ENCODE measurements at regions not wholly inside any gene's neighbourhood (a gene's known extent, or its start where the extent isn't known, plus 50 kb on each side); places are given as distances from the start of the nearest gene placed in this dataset.
"Not testable (repeated sequence)": the region's sequence is repeated elsewhere in the genome, so short reads cannot be mapped to it uniquely, and the experiment has no call there.

DNA sequence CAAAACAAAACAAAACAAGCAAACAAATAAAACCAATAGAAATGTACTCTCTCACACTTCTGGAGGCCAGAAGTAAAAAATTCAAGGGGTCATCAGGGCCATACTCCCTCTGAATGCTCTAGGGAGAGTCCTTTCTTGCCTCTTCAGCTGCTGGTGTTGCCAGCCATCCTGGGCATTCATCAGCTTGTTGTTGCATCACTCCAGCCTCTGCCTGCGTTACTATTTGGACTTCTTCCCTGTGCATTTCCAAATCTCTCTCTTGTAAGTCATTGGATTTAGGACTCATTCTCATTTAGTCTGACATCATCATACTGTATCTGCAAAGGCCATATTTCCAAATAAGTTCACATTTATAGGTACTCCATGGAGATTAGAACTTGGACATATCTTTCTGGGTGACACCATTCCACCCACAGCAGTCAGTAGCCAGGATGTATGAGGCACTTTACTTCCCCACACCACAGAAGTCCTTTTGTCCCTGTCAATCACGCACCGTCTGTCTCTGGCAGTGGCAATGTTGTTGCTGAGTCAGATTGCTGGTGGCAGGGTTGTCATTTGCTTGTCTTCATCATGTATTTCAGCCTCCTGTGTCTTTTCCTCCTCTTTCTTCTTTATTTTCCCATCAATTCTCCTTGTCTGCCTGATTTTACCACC lies 151.0 kb upstream of the KCNJ6 start:
- Mint-ChIP-seq H3K9me3 (no peaks in the 10 kb centered on the region), H3K27me3 (ENCODE audit: low read depth) (no peaks in the 10 kb centered on the region), H3K4me3 (no peak overlapping the region), H3K4me1 (ENCODE audit: low read depth) (no peaks in the 10 kb centered on the region), H3K36me3 (ENCODE audit: low read depth) (no peaks in the 10 kb centered on the region), H3K27ac (no peak overlapping the region)
- DNase-seq (ENCODE audit: low spot score) = no peak

DNA sequence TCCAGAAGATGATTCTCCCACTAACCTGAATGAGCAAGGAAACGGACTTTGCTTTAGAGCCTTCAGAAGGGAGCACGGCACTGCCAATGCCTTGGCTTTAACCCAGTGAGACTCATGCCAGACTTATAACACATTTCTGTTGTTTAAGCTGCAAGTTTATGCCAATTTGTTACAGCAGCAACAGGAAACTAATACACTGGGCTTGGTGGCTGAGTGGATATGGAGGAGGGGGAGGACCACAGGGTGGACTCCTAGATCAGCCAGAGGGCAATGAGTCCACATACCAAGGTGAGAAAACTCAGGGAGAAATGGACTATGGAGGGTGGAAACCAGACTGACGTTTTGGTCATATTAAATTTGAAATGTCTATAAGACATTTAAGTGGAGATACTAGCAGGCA lies 156.2 kb upstream of the KCNJ6 start:
- DNase-seq (ENCODE audit: low spot score) = no peak
- Mint-ChIP-seq H3K4me3 (no peak overlapping the region), H3K36me3 (ENCODE audit: low read depth) (no peaks in the 10 kb centered on the region), H3K27me3 (ENCODE audit: low read depth) (no peaks in the 10 kb centered on the region), H3K4me1 (ENCODE audit: low read depth) (no peaks in the 10 kb centered on the region), H3K9me3 (no peaks in the 10 kb centered on the region), H3K27ac (no peak overlapping the region)

DNA sequence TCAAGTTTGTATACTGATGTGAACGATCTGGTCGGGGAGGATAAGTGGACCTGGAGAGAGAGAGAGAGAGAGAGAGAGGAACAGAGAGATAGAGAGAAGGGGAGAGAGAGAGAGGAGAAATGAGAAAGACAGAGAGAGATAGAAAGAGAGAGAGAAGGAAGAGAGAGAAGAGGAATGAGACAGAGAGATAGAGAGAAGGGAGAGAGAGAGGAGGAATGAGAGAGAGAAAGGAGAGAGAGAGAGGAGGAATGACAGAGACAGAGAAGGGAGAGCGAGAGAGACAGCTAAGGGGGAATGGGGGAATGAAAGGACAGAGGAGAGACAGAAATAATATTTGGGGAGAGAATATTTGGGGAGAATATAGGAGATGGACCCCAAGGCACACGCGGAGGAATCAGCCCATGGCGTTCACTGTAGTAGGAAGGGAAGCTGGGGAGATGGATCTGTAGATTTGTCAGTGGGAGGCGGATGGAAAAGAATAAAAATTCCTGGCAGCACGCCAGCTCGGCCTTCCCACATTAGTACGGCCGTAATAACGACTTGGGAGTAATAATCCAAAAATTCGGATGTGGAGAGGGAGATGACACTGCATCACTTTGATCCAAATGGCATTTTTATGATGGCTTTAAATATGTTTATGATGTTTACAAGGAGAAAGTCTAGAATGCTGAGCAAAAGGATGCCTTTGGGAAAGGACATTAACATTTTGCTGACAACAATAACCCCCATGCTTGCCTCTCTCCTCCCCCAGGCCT lies 159.8 kb upstream of the KCNJ6 start:
- DNase-seq (ENCODE audit: low spot score) = no peak
- H3K36me3 Mint-ChIP-seq (ENCODE audit: low read depth) = no peaks in the 10 kb centered on the region
- no peaks in the 10 kb centered on the region for H3K4me1 Mint-ChIP-seq (ENCODE audit: low read depth)
- no peaks in the 10 kb centered on the region for H3K9me3 Mint-ChIP-seq
- H3K4me3 Mint-ChIP-seq = no peak overlapping the region
- H3K27ac Mint-ChIP-seq = no peak overlapping the region
- H3K27me3 Mint-ChIP-seq (ENCODE audit: low read depth) = no peaks in the 10 kb centered on the region

DNA sequence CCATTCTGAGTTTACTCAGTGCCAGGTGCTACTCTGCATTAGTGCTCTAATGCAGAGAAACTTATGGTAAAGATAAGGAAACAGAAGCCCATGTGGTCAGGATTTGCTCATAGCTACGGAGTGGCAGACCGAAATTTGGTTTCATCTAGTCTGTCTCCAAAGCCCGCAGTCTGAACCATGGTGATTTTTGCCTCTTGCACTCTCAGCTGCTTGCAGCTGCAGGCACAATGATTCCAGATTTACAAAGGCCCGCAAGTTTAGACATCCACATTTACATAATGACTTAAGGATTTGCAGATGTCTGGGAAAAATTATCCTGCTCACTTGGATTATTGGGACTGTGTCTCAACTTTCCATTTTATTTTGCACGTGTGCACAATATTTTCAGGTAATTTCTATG lies 161.3 kb upstream of the KCNJ6 start:
- Mint-ChIP-seq H3K36me3 (ENCODE audit: low read depth) (no peaks in the 10 kb centered on the region), H3K4me1 (ENCODE audit: low read depth) (no peaks in the 10 kb centered on the region), H3K4me3 (no peak overlapping the region), H3K27ac (no peak overlapping the region), H3K27me3 (ENCODE audit: low read depth) (no peaks in the 10 kb centered on the region), H3K9me3 (no peaks in the 10 kb centered on the region)
- no peak for DNase-seq (ENCODE audit: low spot score)

DNA sequence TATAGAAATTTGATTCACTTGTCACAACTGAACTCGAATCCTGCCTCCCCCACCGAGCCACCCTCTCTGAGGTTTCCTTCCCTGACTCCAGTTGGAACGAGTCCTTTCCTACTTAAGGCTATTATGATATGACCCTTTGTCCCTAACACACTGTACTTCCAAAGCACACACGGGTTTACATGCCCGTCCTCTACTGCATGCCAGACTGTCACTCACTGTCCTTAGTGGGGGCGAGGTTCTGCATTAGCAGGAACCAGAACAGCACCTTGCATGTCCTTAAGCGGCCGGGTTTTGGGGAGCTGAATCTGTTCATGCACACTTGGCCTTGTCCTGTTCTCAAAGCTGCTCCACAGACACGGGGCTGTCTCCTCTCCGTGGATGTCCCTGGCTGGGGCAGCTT lies 164.6 kb upstream of the KCNJ6 start:
- no peaks in the 10 kb centered on the region for H3K4me1 Mint-ChIP-seq (ENCODE audit: low read depth)
- H3K27me3 Mint-ChIP-seq (ENCODE audit: low read depth) = no peaks in the 10 kb centered on the region
- no peaks in the 10 kb centered on the region for H3K9me3 Mint-ChIP-seq
- no peaks in the 10 kb centered on the region for H3K36me3 Mint-ChIP-seq (ENCODE audit: low read depth)
- no peak overlapping the region for H3K27ac Mint-ChIP-seq
- H3K4me3 Mint-ChIP-seq = no peak overlapping the region
- no peak for DNase-seq (ENCODE audit: low spot score)

DNA sequence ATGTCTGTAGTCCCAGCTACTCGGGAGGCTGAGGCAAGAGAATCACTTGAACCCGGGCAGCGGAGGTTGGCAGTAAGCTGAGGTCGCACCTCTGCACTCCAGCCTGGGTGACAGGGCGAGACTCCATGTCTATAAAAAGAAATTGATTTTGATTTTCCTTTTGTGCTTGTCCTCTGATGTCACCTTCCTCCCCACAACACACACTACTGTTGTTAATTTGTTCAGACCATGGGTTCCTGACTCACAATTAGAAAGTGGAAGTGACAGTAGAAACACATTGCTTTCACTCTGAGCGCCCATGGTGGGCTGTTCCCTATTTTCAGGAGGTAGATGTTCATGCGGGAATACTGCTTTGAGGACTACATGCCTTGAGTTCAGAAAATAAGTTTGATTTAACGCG lies 165.5 kb upstream of the KCNJ6 start:
- Mint-ChIP-seq H3K4me3 (no peak overlapping the region), H3K36me3 (ENCODE audit: low read depth) (no peaks in the 10 kb centered on the region), H3K27me3 (ENCODE audit: low read depth) (no peaks in the 10 kb centered on the region), H3K9me3 (no peaks in the 10 kb centered on the region), H3K4me1 (ENCODE audit: low read depth) (no peaks in the 10 kb centered on the region), H3K27ac (no peak overlapping the region)
- DNase-seq (ENCODE audit: low spot score) = no peak

DNA sequence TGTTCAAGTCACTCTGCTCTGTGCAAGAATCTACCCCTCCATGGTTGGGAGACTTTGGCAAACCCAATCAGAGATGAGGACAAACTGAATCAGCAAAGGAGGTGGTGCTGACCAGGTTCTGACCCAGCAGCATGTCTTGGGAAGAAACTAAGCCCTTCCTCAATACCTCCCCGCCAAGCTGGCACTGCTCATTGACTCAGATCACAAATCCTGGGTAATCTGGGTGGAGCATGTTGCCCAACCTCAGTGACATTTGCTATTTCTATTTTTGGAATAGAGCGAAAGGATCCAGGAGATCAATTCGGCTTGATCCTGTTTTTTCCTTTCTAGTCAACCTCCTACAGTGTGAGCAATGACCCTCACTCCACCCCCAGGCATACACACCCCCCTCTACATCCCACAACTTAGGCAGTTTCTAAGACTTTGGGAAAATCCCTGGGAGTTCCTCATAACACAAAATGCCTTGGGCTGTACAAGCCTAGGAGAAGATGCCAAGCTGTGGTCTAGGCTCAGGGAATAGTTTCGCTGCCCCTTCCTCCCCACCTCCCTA lies 166.8 kb upstream of the KCNJ6 start:
- DNase-seq (ENCODE audit: low spot score) = no peak
- no peak overlapping the region for H3K27ac Mint-ChIP-seq
- no peaks in the 10 kb centered on the region for H3K4me1 Mint-ChIP-seq (ENCODE audit: low read depth)
- H3K36me3 Mint-ChIP-seq (ENCODE audit: low read depth) = no peaks in the 10 kb centered on the region
- H3K4me3 Mint-ChIP-seq = no peak overlapping the region
- H3K9me3 Mint-ChIP-seq = no peaks in the 10 kb centered on the region
- H3K27me3 Mint-ChIP-seq (ENCODE audit: low read depth) = no peaks in the 10 kb centered on the region

DNA sequence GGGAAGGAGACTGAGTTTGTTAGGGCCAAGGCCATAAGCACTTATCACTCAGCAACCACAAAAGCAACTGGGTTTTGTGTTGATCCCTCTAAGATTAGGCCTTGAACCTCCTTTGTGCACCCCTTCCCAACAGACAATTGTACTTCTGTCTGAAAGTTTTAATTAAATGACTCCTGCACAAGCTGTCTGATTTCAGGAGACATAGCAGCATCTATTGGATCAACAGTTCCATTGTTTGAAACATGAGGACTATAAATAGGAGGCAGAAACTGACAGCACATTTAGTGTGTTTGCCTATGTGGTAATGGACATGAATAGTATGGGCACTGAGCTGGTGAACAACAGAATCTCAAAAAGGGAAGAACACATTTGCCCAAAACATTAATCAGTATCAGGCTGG lies 167.3 kb upstream of the KCNJ6 start:
- no peak overlapping the region for H3K27ac Mint-ChIP-seq
- H3K9me3 Mint-ChIP-seq = no peaks in the 10 kb centered on the region
- no peak for DNase-seq (ENCODE audit: low spot score)
- H3K27me3 Mint-ChIP-seq (ENCODE audit: low read depth) = no peaks in the 10 kb centered on the region
- H3K4me3 Mint-ChIP-seq = no peak overlapping the region
- no peaks in the 10 kb centered on the region for H3K4me1 Mint-ChIP-seq (ENCODE audit: low read depth)
- H3K36me3 Mint-ChIP-seq (ENCODE audit: low read depth) = no peaks in the 10 kb centered on the region

DNA sequence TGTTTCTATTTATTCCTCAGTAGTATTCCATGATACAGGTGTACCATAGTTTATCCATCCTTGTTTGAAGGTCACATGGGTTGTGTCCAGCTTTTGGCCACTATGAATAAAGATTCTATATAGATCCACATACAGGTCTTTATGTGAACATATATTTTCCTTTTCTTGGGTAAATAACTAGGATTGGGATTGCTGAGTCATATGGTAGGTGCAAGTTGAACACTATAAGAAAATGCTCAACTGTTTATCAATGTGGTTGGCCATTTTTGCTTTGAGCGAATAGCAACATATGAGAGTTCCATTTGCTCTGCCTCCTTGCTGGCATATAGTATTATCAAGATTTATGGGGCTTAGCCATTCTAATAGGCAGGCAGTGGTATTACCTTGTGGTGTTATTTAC lies 170.2 kb upstream of the KCNJ15 start:
- no peak overlapping the region for H3K27ac Mint-ChIP-seq
- H3K27me3 Mint-ChIP-seq (ENCODE audit: low read depth) = no peaks in the 10 kb centered on the region
- no peaks in the 10 kb centered on the region for H3K9me3 Mint-ChIP-seq
- no peak overlapping the region for H3K4me3 Mint-ChIP-seq
- no peak for DNase-seq (ENCODE audit: low spot score)
- no peaks in the 10 kb centered on the region for H3K4me1 Mint-ChIP-seq (ENCODE audit: low read depth)
- H3K36me3 Mint-ChIP-seq (ENCODE audit: low read depth) = no peaks in the 10 kb centered on the region

DNA sequence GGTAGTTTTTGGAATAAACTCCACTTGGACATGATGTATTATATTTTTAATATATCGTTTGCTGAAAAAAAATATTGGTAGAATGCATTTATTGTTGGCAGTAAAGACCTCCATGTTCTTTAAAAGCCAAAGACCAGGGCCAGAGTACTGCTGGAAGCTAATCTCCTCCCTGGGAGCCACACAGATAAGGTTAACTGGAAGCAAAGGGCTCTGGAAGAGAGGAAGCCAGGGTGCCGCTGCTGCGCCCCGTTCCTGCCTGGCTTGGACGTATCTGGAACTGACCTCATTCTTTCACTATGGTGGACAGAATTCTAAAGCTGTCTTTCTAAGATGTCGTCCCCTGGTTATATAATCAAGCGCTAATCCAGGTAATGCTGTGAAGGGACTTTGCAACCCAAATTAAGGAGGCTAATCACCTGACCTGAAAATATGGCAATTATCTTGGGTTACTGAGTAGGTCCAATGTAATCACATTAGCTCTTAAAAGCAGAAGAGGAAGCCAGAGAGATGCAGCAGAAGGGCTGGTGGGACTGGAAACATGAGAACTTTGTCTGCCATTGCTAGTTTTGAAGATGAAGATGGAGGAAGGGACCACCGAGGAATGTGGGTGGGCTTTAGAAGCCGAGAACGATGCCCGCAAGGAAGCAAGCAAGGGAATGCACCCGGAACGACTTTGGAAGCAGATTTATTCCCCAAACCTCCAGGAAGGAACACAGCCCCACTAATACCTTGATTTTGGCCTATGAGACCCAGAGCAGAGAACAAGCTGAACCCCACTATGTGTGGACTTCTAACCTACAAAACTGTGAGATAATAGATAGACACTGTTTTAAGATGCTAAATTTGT lies 167.7 kb upstream of the KCNJ15 start:
- no peak overlapping the region for H3K27ac Mint-ChIP-seq
- H3K9me3 Mint-ChIP-seq = no peaks in the 10 kb centered on the region
- DNase-seq (ENCODE audit: low spot score) = no peak
- no peaks in the 10 kb centered on the region for H3K27me3 Mint-ChIP-seq (ENCODE audit: low read depth)
- no peaks in the 10 kb centered on the region for H3K4me1 Mint-ChIP-seq (ENCODE audit: low read depth)
- no peaks in the 10 kb centered on the region for H3K36me3 Mint-ChIP-seq (ENCODE audit: low read depth)
- no peak overlapping the region for H3K4me3 Mint-ChIP-seq

DNA sequence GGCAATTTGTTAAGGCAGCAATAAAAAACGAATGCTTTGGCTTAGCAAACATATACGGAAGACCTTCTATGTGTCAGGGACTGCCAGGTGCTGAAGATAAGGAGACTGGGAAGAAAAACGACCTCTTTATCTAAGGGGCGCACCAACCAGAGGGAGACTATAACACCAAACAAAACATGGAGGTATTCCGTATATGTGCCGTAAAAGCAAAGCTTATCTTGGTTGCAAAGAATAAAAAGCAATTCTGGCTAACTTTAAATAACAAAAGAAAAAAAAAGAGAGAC lies 167.1 kb upstream of the KCNJ15 start:
- Mint-ChIP-seq H3K9me3 (no peaks in the 10 kb centered on the region), H3K27me3 (ENCODE audit: low read depth) (no peaks in the 10 kb centered on the region), H3K4me1 (ENCODE audit: low read depth) (no peaks in the 10 kb centered on the region)

DNA sequence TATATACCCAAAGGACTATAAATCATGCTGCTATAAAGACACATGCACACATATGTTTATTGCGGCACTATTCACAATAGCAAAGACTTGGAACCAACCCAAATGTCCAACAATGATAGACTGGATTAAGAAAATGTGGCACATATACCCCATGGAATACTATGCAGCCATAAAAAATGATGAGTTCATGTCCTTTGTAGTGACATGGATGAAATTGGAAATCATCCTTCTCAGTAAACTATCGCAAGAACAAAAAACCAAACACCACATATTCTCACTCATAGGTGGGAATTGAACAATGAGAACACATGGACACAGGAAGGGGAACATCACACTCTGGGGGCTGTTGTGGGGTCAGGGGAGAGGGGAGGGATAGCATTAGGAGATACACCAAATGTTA lies 165.7 kb upstream of the KCNJ15 start:
- H3K9me3 Mint-ChIP-seq; H3K4me1 Mint-ChIP-seq (ENCODE audit: low read depth); H3K4me3 Mint-ChIP-seq; H3K36me3 Mint-ChIP-seq (ENCODE audit: low read depth); DNase-seq (ENCODE audit: low spot score); H3K27ac Mint-ChIP-seq; H3K27me3 Mint-ChIP-seq (ENCODE audit: low read depth): not testable (repeated sequence)

More for the DNA sequence above, 167.1 kb upstream of the KCNJ15 start:
- Mint-ChIP-seq H3K36me3 (ENCODE audit: low read depth) (no peaks in the 10 kb centered on the region), H3K27ac (no peak overlapping the region), H3K4me3 (no peak overlapping the region)
- no peak for DNase-seq (ENCODE audit: low spot score)

DNA sequence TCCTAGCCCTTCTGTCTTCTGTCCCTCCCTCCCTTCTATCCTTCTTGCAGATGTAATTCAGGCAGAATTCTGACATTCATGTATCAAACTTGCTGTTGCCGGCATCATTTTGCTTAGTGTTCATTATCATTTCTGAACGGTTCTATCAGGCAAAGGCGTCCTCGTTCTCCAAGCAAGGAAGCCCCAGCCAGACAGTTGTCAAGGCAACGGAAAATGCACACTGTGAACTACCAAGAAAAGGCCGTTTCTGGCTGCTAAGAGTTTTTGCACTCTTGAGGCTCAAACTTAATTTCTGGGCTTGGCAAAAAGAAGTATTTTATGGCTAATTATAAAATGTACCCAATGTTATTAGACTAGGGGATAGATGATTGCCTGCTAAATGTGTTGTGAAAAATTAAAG lies 164.7 kb upstream of the KCNJ15 start:
- no peaks in the 10 kb centered on the region for H3K9me3 Mint-ChIP-seq
- H3K4me3 Mint-ChIP-seq = no peak overlapping the region
- DNase-seq (ENCODE audit: low spot score) = no peak
- no peaks in the 10 kb centered on the region for H3K4me1 Mint-ChIP-seq (ENCODE audit: low read depth)
- peaks cover 2% of the 10 kb centered on the region for H3K27me3 Mint-ChIP-seq (ENCODE audit: low read depth)
- H3K36me3 Mint-ChIP-seq (ENCODE audit: low read depth) = no peaks in the 10 kb centered on the region
- H3K27ac Mint-ChIP-seq = no peak overlapping the region

DNA sequence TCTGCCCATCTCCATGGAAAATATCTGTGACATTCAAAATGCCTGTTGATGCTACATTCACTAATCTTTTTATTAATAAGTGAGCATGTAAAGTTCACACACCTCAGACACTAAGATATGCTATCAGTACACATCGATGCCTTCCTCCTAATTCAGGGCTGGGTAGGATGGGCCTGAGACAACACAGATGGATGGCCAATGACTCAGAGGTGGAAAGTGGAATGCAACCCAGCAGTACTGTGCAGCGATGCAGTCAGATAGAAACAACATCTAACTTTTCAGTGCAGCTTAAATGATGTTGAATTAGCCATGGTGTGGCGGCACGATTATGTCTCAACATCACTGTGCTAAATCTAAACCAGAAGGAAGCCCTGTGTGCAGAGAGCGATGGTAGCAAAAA lies 161.6 kb upstream of the KCNJ15 start:
- Mint-ChIP-seq H3K36me3 (ENCODE audit: low read depth) (no peaks in the 10 kb centered on the region), H3K4me3 (no peak overlapping the region), H3K4me1 (ENCODE audit: low read depth) (no peaks in the 10 kb centered on the region), H3K27me3 (ENCODE audit: low read depth) (peaks cover 5% of the 10 kb centered on the region), H3K9me3 (no peaks in the 10 kb centered on the region), H3K27ac (no peak overlapping the region)
- no peak for DNase-seq (ENCODE audit: low spot score)
